Mesenchymal stem cell (in vitro differentiated cells and primary cell): ENCODE measurements at regions not wholly inside any gene's neighbourhood (a gene's known extent, or its start where the extent isn't known, plus 50 kb on each side); places are given as distances from the start of the nearest gene placed in this dataset.

Source experiments
- DNase-seq: peaks from one replicate; pipeline ENCODE4 v3.0.0-alpha.2; 2013
- H2AFZ ChIP-seq: one replicate; pipeline ENCODE4 v1.6.1; 2013; ENCODE audit warnings: low read depth, mild to moderate bottlenecking, control low read depth, inconsistent platforms, low read length, moderate library complexity
- H2AK5ac ChIP-seq: 2 replicates; pipeline ENCODE4 v1.6.1; 2013; ENCODE audit warnings: low read length, moderate library complexity, mild to moderate bottlenecking, inconsistent platforms; ENCODE audit not compliant: severe bottlenecking
- H2BK120ac ChIP-seq: one replicate; pipeline ENCODE4 v1.6.1; 2013; ENCODE audit warnings: low read depth, mild to moderate bottlenecking, inconsistent platforms, low read length, moderate library complexity
- H2BK12ac ChIP-seq, 2 experiments: one replicate each; pipeline ENCODE4 v1.6.1; 2013; ENCODE audit warnings: inconsistent platforms in 2 of 2, low read length in 2 of 2, mild to moderate bottlenecking in 2 of 2, moderate library complexity in 2 of 2, control low read depth in 1 of 2
- H2BK15ac ChIP-seq: one replicate; pipeline ENCODE4 v1.6.1; 2013; ENCODE audit warnings: mild to moderate bottlenecking, low read depth, inconsistent platforms; ENCODE audit not compliant: poor library complexity, severe bottlenecking
- H2BK5ac ChIP-seq: 2 replicates; pipeline ENCODE4 v1.6.1; 2013; ENCODE audit warnings: low read depth, mild to moderate bottlenecking, low read length, control low read depth, inconsistent platforms; ENCODE audit not compliant: poor library complexity, severe bottlenecking
- H3K14ac ChIP-seq, 2 experiments: one replicate each; pipeline ENCODE4 v1.6.1; 2013; ENCODE audit warnings: inconsistent platforms in 2 of 2, low read length in 2 of 2, control low read depth in 1 of 2, mild to moderate bottlenecking in 1 of 2, moderate library complexity in 1 of 2
- H3K18ac ChIP-seq, 2 experiments: one replicate each; pipeline ENCODE4 v1.6.1; 2013; ENCODE audit warnings: inconsistent platforms in 2 of 2, low read length in 2 of 2, control low read depth in 1 of 2, low read depth in 1 of 2, mild to moderate bottlenecking in 1 of 2
- H3K23ac ChIP-seq, 2 experiments: one replicate each; pipeline ENCODE4 v1.6.1; 2013; ENCODE audit warnings: inconsistent platforms in 2 of 2, low read length in 2 of 2, mild to moderate bottlenecking in 2 of 2, moderate library complexity in 2 of 2, control low read depth in 1 of 2
- H3K27ac ChIP-seq: 2 replicates; pipeline ENCODE4 v1.5.1; 2013; ENCODE audit warnings: mild to moderate bottlenecking, moderate library complexity, low read length, control low read depth, inconsistent platforms; ENCODE audit not compliant: poor library complexity, severe bottlenecking
- H3K27me3 ChIP-seq, 2 experiments: 2 replicates each; pipeline versions ENCODE4 v1.6.1 to v1.7.0; 2013; ENCODE audit warnings: low read length in 2 of 2, mild to moderate bottlenecking in 2 of 2, moderate library complexity in 2 of 2, control low read depth in 1 of 2, inconsistent platforms in 1 of 2; ENCODE audit not compliant: control insufficient read depth in 1 of 2, insufficient read depth in 1 of 2
- H3K36me3 ChIP-seq, 2 experiments: 2 replicates each; pipeline versions ENCODE4 v1.6.1 to v1.7.0; 2013; ENCODE audit warnings: low read length in 2 of 2, control low read depth in 1 of 2, inconsistent platforms in 1 of 2, low read depth in 1 of 2, mild to moderate bottlenecking in 1 of 2; ENCODE audit not compliant: insufficient read depth in 2 of 2, control insufficient read depth in 1 of 2
- H3K4ac ChIP-seq, 2 experiments: one replicate each; pipeline ENCODE4 v1.6.1; 2013; ENCODE audit warnings: inconsistent platforms in 2 of 2, low read length in 2 of 2, mild to moderate bottlenecking in 2 of 2, moderate library complexity in 2 of 2, control low read depth in 1 of 2, low read depth in 1 of 2
- H3K4me1 ChIP-seq: 2 replicates; pipeline ENCODE4 v1.6.1; 2013; ENCODE audit warnings: low read depth, low read length, control low read depth; ENCODE audit not compliant: control insufficient read depth, insufficient read depth
- H3K4me2 ChIP-seq: 2 replicates; pipeline ENCODE4 v1.6.1; 2013; ENCODE audit warnings: low read length, mild to moderate bottlenecking, inconsistent platforms; ENCODE audit not compliant: poor library complexity, severe bottlenecking
- H3K4me3 ChIP-seq, 2 experiments: 2 replicates each; pipeline versions ENCODE4 v1.5.1 to v1.7.0; 2013; ENCODE audit warnings: low read length in 2 of 2, mild to moderate bottlenecking in 2 of 2, control low read depth in 1 of 2, low read depth in 1 of 2; ENCODE audit not compliant: insufficient read depth in 1 of 2
- H3K79me1 ChIP-seq: replicated peaks from 2 replicates; pipeline ENCODE4 v1.6.1; 2013; ENCODE audit warnings: mild to moderate bottlenecking, control low read depth, low read length, inconsistent platforms; ENCODE audit not compliant: poor library complexity, severe bottlenecking
- H3K9ac ChIP-seq: 2 replicates; pipeline ENCODE4 v1.7.0; 2013; ENCODE audit warnings: mild to moderate bottlenecking, low read length, moderate library complexity
- H3K9me3 ChIP-seq: 2 replicates; pipeline ENCODE4 v1.7.0; 2013; ENCODE audit warnings: mild to moderate bottlenecking, low read length; ENCODE audit not compliant: control insufficient read depth
- H4K8ac ChIP-seq: one replicate; pipeline ENCODE4 v1.6.1; 2013; ENCODE audit warnings: inconsistent platforms, mild to moderate bottlenecking, low read length, moderate library complexity
- H4K91ac ChIP-seq: one replicate; pipeline ENCODE4 v1.6.1; 2013; ENCODE audit warnings: mild to moderate bottlenecking, low read length, inconsistent platforms
- WGBS: methylation state at CpG from one replicate; pipeline ENCODE4 v1.1.7; 2013; ENCODE audit warnings: mixed read lengths; 5-methylcytosine and 5-hydroxymethylcytosine counted together

DNA sequence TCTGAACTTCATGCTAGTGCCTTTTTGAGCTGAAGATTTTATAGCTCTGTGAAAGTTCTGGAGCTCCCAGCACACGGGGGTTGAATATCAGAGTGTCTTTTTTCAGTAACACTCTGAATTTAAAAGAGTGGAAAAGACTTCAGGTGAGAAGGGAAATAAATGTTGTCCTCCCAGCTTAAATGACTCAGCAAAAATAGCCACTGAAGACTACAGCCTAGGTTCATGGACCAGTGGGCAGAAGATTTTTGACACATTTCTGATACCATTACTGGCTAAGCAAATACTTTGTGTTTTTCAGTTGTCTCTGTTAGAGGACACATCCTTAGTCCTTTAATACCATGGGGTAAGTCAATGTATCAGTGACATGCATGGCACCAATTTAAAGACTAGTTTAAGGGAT lies 338.5 kb upstream of the SPTLC3 start:
- H2AFZ ChIP-seq: no peak overlapping the region
- no peak overlapping the region for H3K14ac ChIP-seq
- no peak overlapping the region for H3K23ac ChIP-seq
- no peaks in the 10 kb centered on the region for H3K36me3 ChIP-seq
- no peak overlapping the region for H2BK15ac ChIP-seq
- H3K9ac ChIP-seq: no peak overlapping the region
- no peak for DNase-seq
- H2BK5ac ChIP-seq: no peak overlapping the region
- H3K4ac ChIP-seq: no peak overlapping the region
- no peak overlapping the region for H4K8ac ChIP-seq
- H3K27me3 ChIP-seq: no peaks in the 10 kb centered on the region
- H3K4me2 ChIP-seq: no peak overlapping the region
- no peaks in the 10 kb centered on the region for H3K4me1 ChIP-seq
- no peaks in the 10 kb centered on the region for H3K79me1 ChIP-seq
- no peak overlapping the region for H3K4me3 ChIP-seq
- H2BK120ac ChIP-seq: no peak overlapping the region
- no peak overlapping the region for H3K27ac ChIP-seq
- H2BK12ac ChIP-seq: no peak overlapping the region
- H2AK5ac ChIP-seq: no peak overlapping the region
- no peaks in the 10 kb centered on the region for H3K9me3 ChIP-seq
- H4K91ac ChIP-seq: no peak overlapping the region
- H3K18ac ChIP-seq: no peak overlapping the region
- WGBS: 62% methylated on average over 1 of the region's 1 CpG

DNA sequence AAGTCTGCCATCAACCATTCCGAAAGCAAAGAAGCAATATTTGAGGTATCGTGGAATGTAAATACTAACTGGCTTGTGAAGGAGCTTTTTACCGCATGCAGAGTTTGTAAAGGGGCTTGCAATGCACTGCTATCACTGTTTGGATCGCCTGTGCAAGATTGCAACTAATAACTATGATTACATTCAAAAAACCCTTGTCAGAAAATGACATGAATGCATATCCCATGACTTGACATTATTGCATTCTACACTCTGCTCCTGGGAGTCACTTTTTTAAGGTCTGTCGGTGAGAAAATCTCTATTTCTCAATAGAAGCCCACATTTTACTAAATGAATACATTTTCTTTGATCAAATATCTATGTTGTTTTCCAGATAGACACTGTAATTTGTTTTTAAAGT lies 335.4 kb upstream of the SPTLC3 start:
- Histone ChIP-seq H3K4me1 (no peaks in the 10 kb centered on the region), H4K91ac (no peak overlapping the region), H3K36me3 (no peaks in the 10 kb centered on the region), H3K4me3 (no peak overlapping the region), H2BK120ac (no peak overlapping the region), H3K4ac (no peak overlapping the region), H2AK5ac (no peak overlapping the region), H3K27ac (no peak overlapping the region), H3K14ac (no peak overlapping the region), H2BK5ac (no peak overlapping the region), H3K27me3 (no peaks in the 10 kb centered on the region), H2AFZ (no peak overlapping the region), H2BK12ac (no peak overlapping the region), H4K8ac (no peak overlapping the region), H3K9me3 (no peaks in the 10 kb centered on the region), H2BK15ac (no peak overlapping the region), H3K23ac (no peak overlapping the region), H3K18ac (no peak overlapping the region), H3K9ac (no peak overlapping the region), H3K79me1 (no peaks in the 10 kb centered on the region), H3K4me2 (no peak overlapping the region)
- WGBS: 85% methylated on average over 4 of the region's 5 CpGs
- DNase-seq: peak; percentile 8

DNA sequence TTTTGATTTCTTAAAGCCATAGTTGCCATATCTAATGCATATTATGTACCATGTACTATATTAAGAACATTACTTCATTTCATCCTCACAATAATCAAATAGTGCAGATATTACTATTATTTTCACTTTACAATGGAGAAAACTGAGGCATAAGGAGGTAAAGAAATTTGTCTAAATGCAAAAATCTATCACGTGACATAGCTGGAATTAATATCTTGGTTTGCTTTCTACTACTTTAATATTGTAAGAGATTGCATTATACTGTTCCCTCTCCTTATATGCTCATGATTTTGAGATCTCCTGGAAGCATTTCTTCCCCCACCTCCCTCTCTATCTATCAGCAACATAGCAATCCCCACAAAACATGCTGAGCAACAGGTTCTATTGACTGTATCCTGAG lies 330.8 kb upstream of the SPTLC3 start:
- no CpG with 5 or more reads among the region's 1 CpG for WGBS
- no peak overlapping the region for H3K4me3 ChIP-seq
- H3K27ac ChIP-seq: no peak overlapping the region
- no peaks in the 10 kb centered on the region for H3K9me3 ChIP-seq
- H3K18ac ChIP-seq: no peak overlapping the region
- no peaks in the 10 kb centered on the region for H3K36me3 ChIP-seq
- no peak overlapping the region for H2AFZ ChIP-seq
- H2BK12ac ChIP-seq: no peak overlapping the region
- no peak overlapping the region for H2BK5ac ChIP-seq
- no peak overlapping the region for H2AK5ac ChIP-seq
- H2BK120ac ChIP-seq: no peak overlapping the region
- no peak overlapping the region for H3K9ac ChIP-seq
- H3K27me3 ChIP-seq: no peaks in the 10 kb centered on the region
- no peak overlapping the region for H3K23ac ChIP-seq
- no peak overlapping the region for H3K14ac ChIP-seq
- no peak overlapping the region for H3K4ac ChIP-seq
- no peak overlapping the region for H4K91ac ChIP-seq
- DNase-seq: no peak
- H3K4me1 ChIP-seq: no peaks in the 10 kb centered on the region
- no peak overlapping the region for H2BK15ac ChIP-seq
- no peak overlapping the region for H3K4me2 ChIP-seq
- H3K79me1 ChIP-seq: no peaks in the 10 kb centered on the region
- H4K8ac ChIP-seq: no peak overlapping the region

DNA sequence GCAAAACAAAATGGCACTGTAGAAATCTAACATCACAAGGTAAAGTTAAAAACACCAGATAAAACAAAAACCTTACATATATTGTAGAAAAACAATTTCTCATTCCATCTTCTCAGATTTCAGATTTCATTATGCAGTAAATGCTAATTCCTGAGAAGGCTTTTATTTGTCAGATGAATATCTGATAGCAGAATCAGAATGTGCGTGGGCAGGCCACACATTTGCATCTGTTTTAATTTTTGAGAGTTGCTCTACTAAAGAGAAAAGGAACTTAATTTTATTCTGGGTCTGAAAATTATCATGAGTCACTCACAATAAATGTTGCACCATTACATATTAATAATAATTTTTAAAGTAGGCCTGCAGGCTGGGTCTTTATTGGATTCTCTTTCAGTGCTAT lies 329.3 kb upstream of the SPTLC3 start:
- no peaks in the 10 kb centered on the region for H3K9me3 ChIP-seq
- no peak overlapping the region for H3K4me3 ChIP-seq
- H3K18ac ChIP-seq: no peak overlapping the region
- no peak overlapping the region for H2AK5ac ChIP-seq
- H2AFZ ChIP-seq: no peak overlapping the region
- H2BK12ac ChIP-seq: no peak overlapping the region
- no peaks in the 10 kb centered on the region for H3K4me1 ChIP-seq
- WGBS: 75% methylated on average over 1 of the region's 1 CpG
- no peak overlapping the region for H3K14ac ChIP-seq
- no peak overlapping the region for H3K4me2 ChIP-seq
- no peak overlapping the region for H3K23ac ChIP-seq
- no peak overlapping the region for H4K91ac ChIP-seq
- H3K79me1 ChIP-seq: no peaks in the 10 kb centered on the region
- no peak overlapping the region for H2BK120ac ChIP-seq
- no peak overlapping the region for H4K8ac ChIP-seq
- H3K36me3 ChIP-seq: no peaks in the 10 kb centered on the region
- H3K27ac ChIP-seq: no peak overlapping the region
- no peaks in the 10 kb centered on the region for H3K27me3 ChIP-seq
- H3K9ac ChIP-seq: no peak overlapping the region
- H3K4ac ChIP-seq: no peak overlapping the region
- H2BK15ac ChIP-seq: no peak overlapping the region
- H2BK5ac ChIP-seq: no peak overlapping the region
- DNase-seq: no peak
